ENCODE measurements at regions not wholly inside any gene's neighbourhood (a gene's known extent, or its start where the extent isn't known, plus 50 kb on each side); places are given as distances from the start of the nearest gene placed in this dataset.

- no peak for DNase-seq (ENCODE audit: low spot score)
- Histone ChIP-seq H3K4me3 (no peak overlapping the region), H2AFZ (no peak overlapping the region), H3K27me3 (no peaks in the 10 kb centered on the region), H3K4me1 (ENCODE audit: insufficient read depth) (no peaks in the 10 kb centered on the region), H3K9me2 (replicated peaks; ENCODE audit: insufficient read depth) (no peaks in the 10 kb centered on the region), H3K36me3 (replicated peaks; ENCODE audit: insufficient read depth, low read depth) (no peaks in the 10 kb centered on the region), H3K9me3 (ENCODE audit: low read depth) (no peaks in the 10 kb centered on the region), H4K20me1 (ENCODE audit: insufficient read depth, poor library complexity, severe bottlenecking) (no peaks in the 10 kb centered on the region), H3K79me2 (no peaks in the 10 kb centered on the region), H3K4me2 (no peak overlapping the region), H3K27ac (no peak overlapping the region)
- WGBS (ENCODE audit: low lambda C conversion rate, missing lambda C conversion rate) = 98% methylated on average over 6 of the region's 6 CpGs
- TF ChIP-seq CTCF (IDR thresholded peaks at IDR 0.05; ENCODE audit: poor library complexity) = no peak
- TF ChIP-seq EZH2 (IDR thresholded peaks at IDR 0.05; ENCODE audit: borderline replicate concordance) = no peak
- no peak for TF ChIP-seq EZH2phosphoT487 (IDR thresholded peaks at IDR 0.05; ENCODE audit: low read depth, severe bottlenecking, unreplicated experiment)
These were observed 329.4 kb downstream of the MAN2A1 start for GRCh38 chr5:110019119-110019518.

- Histone ChIP-seq H3K4me2 (no peak overlapping the region), H3K36me3 (replicated peaks; ENCODE audit: insufficient read depth, low read depth) (no peaks in the 10 kb centered on the region), H2AFZ (no peak overlapping the region), H3K27ac (no peak overlapping the region), H3K4me3 (no peak overlapping the region), H3K27me3 (no peaks in the 10 kb centered on the region), H3K79me2 (no peaks in the 10 kb centered on the region), H4K20me1 (ENCODE audit: insufficient read depth, poor library complexity, severe bottlenecking) (no peaks in the 10 kb centered on the region), H3K9me3 (ENCODE audit: low read depth) (no peaks in the 10 kb centered on the region), H3K4me1 (ENCODE audit: insufficient read depth) (no peaks in the 10 kb centered on the region), H3K9me2 (replicated peaks; ENCODE audit: insufficient read depth) (no peaks in the 10 kb centered on the region)
- TF ChIP-seq EZH2 (IDR thresholded peaks at IDR 0.05; ENCODE audit: borderline replicate concordance) = no peak
- TF ChIP-seq CTCF (IDR thresholded peaks at IDR 0.05; ENCODE audit: poor library complexity) = no peak
- TF ChIP-seq EZH2phosphoT487 (IDR thresholded peaks at IDR 0.05; ENCODE audit: low read depth, severe bottlenecking, unreplicated experiment) = no peak
- DNase-seq (ENCODE audit: low spot score) = no peak
- 92% methylated on average over 4 of the region's 4 CpGs for WGBS (ENCODE audit: low lambda C conversion rate, missing lambda C conversion rate)
These were observed 330.1 kb downstream of the MAN2A1 start for GRCh38 chr5:110019780-110020179.

- no peaks in the 10 kb centered on the region for H3K4me1 ChIP-seq (ENCODE audit: insufficient read depth)
- no peak overlapping the region for H3K4me3 ChIP-seq
- H3K79me2 ChIP-seq = no peaks in the 10 kb centered on the region
- H2AFZ ChIP-seq = no peak overlapping the region
- WGBS (ENCODE audit: low lambda C conversion rate, missing lambda C conversion rate) = 93% methylated on average over 3 of the region's 3 CpGs
- H3K9me3 ChIP-seq (ENCODE audit: low read depth) = no peaks in the 10 kb centered on the region
- TF ChIP-seq CTCF (IDR thresholded peaks at IDR 0.05; ENCODE audit: poor library complexity) = no peak
- no peak for TF ChIP-seq EZH2phosphoT487 (IDR thresholded peaks at IDR 0.05; ENCODE audit: low read depth, severe bottlenecking, unreplicated experiment)
- no peak for TF ChIP-seq EZH2 (IDR thresholded peaks at IDR 0.05; ENCODE audit: borderline replicate concordance)
- H3K27me3 ChIP-seq = no peaks in the 10 kb centered on the region
- H3K9me2 ChIP-seq (replicated peaks; ENCODE audit: insufficient read depth) = no peaks in the 10 kb centered on the region
- no peaks in the 10 kb centered on the region for H4K20me1 ChIP-seq (ENCODE audit: insufficient read depth, poor library complexity, severe bottlenecking)
- no peak overlapping the region for H3K4me2 ChIP-seq
- H3K36me3 ChIP-seq (replicated peaks; ENCODE audit: insufficient read depth, low read depth) = no peaks in the 10 kb centered on the region
- H3K27ac ChIP-seq = no peak overlapping the region
- DNase-seq (ENCODE audit: low spot score) = no peak
These were observed 331.5 kb downstream of the MAN2A1 start for GRCh38 chr5:110021251-110021650.

GRCh38 chr5:110025160-110025559, 335.4 kb downstream of the MAN2A1 start:
- H3K79me2 ChIP-seq = no peaks in the 10 kb centered on the region
- TF ChIP-seq EZH2 (IDR thresholded peaks at IDR 0.05; ENCODE audit: borderline replicate concordance) (no peak), EZH2phosphoT487 (IDR thresholded peaks at IDR 0.05; ENCODE audit: low read depth, severe bottlenecking, unreplicated experiment) (no peak), CTCF (IDR thresholded peaks at IDR 0.05; ENCODE audit: poor library complexity) (no peak)
- no peak for DNase-seq (ENCODE audit: low spot score)
- H3K4me3 ChIP-seq = no peak overlapping the region
- no peaks in the 10 kb centered on the region for H3K36me3 ChIP-seq (replicated peaks; ENCODE audit: insufficient read depth, low read depth)
- no peaks in the 10 kb centered on the region for H3K4me1 ChIP-seq (ENCODE audit: insufficient read depth)
- H3K4me2 ChIP-seq = no peak overlapping the region
- H3K27ac ChIP-seq = no peak overlapping the region
- WGBS (ENCODE audit: low lambda C conversion rate, missing lambda C conversion rate) = 96% methylated on average over 3 of the region's 3 CpGs
- no peaks in the 10 kb centered on the region for H4K20me1 ChIP-seq (ENCODE audit: insufficient read depth, poor library complexity, severe bottlenecking)
- H2AFZ ChIP-seq = no peak overlapping the region
- no peaks in the 10 kb centered on the region for H3K9me2 ChIP-seq (replicated peaks; ENCODE audit: insufficient read depth)
- no peaks in the 10 kb centered on the region for H3K9me3 ChIP-seq (ENCODE audit: low read depth)
- H3K27me3 ChIP-seq = no peaks in the 10 kb centered on the region

Measured in hepatocyte (in vitro differentiated cells).